ENCODE measurements at regions not wholly inside any gene's neighbourhood (a gene's known extent, or its start where the extent isn't known, plus 50 kb on each side); places are given as distances from the start of the nearest gene placed in this dataset.
A peak's percentile ranks its signal among the peaks of the same experiment; 100 is the strongest.

DNA sequence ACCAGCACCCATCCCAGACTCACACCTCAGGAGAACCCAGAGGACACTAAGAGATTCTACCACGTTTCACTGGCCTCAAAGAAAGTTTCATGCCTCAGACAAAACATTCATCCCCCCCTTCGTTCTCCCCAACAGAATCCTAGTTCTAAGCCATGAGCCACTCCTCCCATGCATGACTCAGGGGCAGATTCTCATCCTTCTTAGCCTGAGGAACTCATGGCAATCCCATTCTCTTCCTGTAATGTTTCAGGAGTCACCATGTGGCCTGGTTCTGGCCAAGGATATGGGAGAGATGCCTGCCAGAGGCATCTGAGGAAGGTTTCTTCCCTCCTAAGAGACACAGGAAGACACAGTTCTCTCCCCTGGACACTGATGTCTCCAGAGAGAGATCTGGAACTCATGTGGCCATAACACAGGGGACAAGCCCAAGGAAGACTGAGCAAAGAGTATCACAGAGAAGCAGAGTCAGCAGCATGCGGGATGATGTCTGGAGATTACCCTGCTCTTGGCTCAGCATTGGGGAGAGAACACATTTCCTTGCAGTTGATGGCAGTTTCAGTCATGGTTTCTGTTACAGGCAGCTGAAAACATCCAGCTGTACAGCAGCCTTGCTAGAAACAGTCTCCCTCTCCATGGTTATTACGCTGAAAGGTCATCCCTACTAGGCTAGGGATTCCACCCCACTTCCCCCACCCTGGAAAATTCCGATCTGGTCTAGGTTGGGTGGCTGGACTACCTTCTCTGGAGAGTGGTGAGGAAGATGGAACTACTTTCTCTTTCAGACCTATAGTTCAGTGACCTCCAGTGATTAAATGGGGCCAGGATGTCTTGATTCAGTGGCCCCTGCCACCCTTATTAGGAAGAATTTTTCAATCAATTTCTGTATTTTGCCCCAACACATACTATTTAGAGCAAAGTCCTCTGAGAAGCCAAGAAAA is 115.4 kb downstream of the ZNF608 start:
- ChIA-PET CTCF (interaction anchor here (0.6 kb wide), 1 partner anchor 534 kb away, joined by 3 read pairs; no protein-coding TSS in a partner anchor), POLR2A (no interaction called here)
- DNase-seq (ENCODE audit: low read depth), result no peak
- H3K27me3 ChIP-seq (ENCODE audit: control insufficient read depth, insufficient read depth, low read length), result no peaks in the 10 kb centered on the region
- H3K36me3 ChIP-seq (ENCODE audit: control insufficient read depth, insufficient read depth, low read length), result no peaks in the 10 kb centered on the region
- TF ChIP-seq, protein P1, sequence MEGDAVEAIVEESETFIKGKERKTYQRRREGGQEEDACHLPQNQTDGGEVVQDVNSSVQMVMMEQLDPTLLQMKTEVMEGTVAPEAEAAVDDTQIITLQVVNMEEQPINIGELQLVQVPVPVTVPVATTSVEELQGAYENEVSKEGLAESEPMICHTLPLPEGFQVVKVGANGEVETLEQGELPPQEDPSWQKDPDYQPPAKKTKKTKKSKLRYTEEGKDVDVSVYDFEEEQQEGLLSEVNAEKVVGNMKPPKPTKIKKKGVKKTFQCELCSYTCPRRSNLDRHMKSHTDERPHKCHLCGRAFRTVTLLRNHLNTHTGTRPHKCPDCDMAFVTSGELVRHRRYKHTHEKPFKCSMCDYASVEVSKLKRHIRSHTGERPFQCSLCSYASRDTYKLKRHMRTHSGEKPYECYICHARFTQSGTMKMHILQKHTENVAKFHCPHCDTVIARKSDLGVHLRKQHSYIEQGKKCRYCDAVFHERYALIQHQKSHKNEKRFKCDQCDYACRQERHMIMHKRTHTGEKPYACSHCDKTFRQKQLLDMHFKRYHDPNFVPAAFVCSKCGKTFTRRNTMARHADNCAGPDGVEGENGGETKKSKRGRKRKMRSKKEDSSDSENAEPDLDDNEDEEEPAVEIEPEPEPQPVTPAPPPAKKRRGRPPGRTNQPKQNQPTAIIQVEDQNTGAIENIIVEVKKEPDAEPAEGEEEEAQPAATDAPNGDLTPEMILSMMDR (IDR thresholded peaks at IDR 0.05; ENCODE audit: insufficient read depth, low read depth, low read length), result no peak
- H3K4me3 ChIP-seq (ENCODE audit: low read depth, low read length), result no peak overlapping the region

DNA sequence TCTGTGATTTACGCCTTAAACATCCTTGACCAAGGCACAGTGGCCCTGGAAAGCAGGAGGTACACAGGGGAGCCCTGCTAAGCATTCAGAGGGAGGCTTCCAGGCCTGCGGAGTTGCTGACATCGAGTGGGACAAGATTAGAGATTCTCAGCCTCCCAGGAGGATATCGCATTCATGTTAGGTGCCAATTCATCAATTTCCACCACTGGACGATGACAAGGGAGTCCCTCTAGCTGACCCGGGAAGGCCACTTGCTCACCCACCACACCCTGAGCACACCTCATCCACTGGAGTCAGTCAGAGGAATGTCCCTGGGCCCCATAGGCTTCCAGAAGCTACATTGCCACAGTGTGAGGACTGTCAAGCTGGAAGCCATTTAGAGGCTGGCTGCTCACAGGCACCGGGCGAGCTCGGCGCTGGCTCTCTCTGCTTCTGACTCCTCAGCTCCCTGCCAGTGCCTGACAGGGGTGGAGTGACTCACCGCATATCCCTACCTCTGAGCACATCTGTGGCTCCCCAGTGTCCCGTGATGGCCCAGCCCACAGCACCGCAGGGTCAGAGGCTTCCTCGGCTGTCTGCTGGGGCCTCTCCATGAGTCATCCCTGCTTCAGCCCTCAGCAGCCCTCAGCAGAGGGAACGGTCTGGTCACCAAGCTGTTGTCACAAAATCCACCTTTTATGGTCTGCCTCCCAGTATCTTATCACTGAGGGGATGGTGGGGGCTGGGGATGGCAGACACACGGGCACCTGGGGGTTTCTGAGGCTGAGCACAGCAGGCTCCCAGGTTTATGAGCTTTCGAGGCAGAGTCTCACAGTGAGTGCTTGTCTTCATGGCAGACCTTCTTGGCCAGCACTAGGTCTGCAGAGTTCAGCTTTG is 117.5 kb downstream of the ZNF608 start:
- TF ChIP-seq, protein P1 (IDR thresholded peaks at IDR 0.05; ENCODE audit: insufficient read depth, low read depth, low read length), result no peak

DNA sequence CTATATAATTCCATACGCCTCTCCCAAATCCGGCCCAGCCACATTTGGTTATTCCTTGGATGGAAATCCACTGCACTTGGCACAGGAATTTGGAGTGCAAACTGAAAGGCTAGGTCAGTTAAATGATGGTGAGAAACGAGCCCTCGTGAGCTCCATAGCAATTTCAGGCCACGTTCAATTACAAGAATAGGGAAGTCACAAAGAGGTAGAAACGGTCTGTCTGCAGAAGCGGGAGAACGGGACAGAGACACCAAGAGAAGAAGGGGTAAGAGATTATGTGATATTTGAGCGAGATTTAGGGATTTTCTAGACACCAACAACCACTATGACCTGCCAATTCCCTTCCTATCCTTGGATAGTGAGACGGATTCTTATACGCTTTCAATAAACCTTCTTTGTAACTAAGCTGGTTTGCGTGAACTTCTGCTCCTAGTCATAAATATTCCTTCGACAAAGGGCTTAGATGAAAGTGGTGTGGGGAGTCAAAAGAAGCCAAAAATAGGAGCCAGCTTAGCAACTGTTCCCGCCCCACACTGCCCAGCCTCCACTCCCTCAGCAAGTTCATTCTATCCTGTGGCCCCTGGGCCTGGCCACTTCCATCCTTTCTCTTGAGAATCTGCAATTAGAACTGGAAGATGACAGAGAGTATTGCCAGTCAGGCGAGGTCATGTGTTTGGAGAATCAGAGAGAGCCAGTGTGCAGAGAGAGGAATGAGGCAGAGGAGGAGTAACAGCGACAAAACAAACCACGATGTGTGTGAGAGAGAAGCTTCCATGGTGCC is 118.4 kb downstream of the ZNF608 start:
- DNase-seq (ENCODE audit: low read depth), result no peak
- H3K4me3 ChIP-seq (ENCODE audit: low read depth, low read length), result no peak overlapping the region
- ChIA-PET CTCF (interaction anchor here (1.3 kb wide), 1 partner anchor 12 kb away, joined by 5 read pairs; no protein-coding TSS in a partner anchor), POLR2A (no interaction called here)
- no peaks in the 10 kb centered on the region for H3K27me3 ChIP-seq (ENCODE audit: control insufficient read depth, insufficient read depth, low read length)
- TF ChIP-seq, protein P1 (IDR thresholded peaks at IDR 0.05; ENCODE audit: insufficient read depth, low read depth, low read length), result no peak
- no peaks in the 10 kb centered on the region for H3K36me3 ChIP-seq (ENCODE audit: control insufficient read depth, insufficient read depth, low read length)

More for the DNA sequence above, 117.5 kb downstream of the ZNF608 start:
- peak; percentile 86 for DNase-seq (ENCODE audit: low read depth)
- Histone ChIP-seq H3K36me3 (ENCODE audit: control insufficient read depth, insufficient read depth, low read length) (no peaks in the 10 kb centered on the region), H3K4me3 (ENCODE audit: low read depth, low read length) (no peak overlapping the region), H3K27me3 (ENCODE audit: control insufficient read depth, insufficient read depth, low read length) (no peaks in the 10 kb centered on the region)
- ChIA-PET POLR2A (no interaction called here), CTCF (interaction anchor here (0.5 to 1.3 kb wide), 2 partner anchors 13 to 302 kb away, joined by 3 to 5 read pairs; no protein-coding TSS in a partner anchor)

DNA sequence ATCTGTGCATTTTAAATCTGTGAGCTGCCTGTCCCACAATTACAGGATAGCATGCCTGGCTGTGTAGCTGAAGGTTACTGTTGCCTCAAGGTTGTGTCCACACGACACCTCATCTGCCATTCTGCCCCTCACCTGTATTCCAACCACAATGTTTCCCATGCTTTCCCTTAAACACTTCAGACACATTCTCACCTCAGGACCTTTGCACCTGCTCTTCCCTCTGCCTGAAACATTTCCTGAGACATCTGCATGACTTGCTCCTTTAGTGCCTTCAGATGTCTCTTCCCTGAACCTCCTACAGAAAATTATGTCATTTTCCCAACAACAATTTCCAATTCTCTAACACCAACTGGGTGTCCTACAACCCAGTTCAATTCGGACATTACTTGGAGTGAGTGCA is 120.4 kb downstream of the ZNF608 start:
- TF ChIP-seq, protein P1 (IDR thresholded peaks at IDR 0.05; ENCODE audit: insufficient read depth, low read depth, low read length), result no peak
- ChIA-PET POLR2A (no interaction called here), CTCF (no interaction called here)
- H3K36me3 ChIP-seq (ENCODE audit: control insufficient read depth, insufficient read depth, low read length), result no peaks in the 10 kb centered on the region
- no peak for DNase-seq (ENCODE audit: low read depth)
- H3K27me3 ChIP-seq (ENCODE audit: control insufficient read depth, insufficient read depth, low read length), result no peaks in the 10 kb centered on the region
- no peak overlapping the region for H3K4me3 ChIP-seq (ENCODE audit: low read depth, low read length)
